Neural cell (in vitro differentiated cells): ENCODE measurements at regions not wholly inside any gene's neighbourhood (a gene's known extent, or its start where the extent isn't known, plus 50 kb on each side); places are given as distances from the start of the nearest gene placed in this dataset.

Experiments used
- EP300 ChIP-seq: fragments of 450-650 bp; conservative IDR thresholded peaks from 2 replicates; pipeline ENCODE4 v1.6.1; 2014; ENCODE audit warnings: antibody characterized with exemption, mild to moderate bottlenecking, moderate library complexity; ENCODE audit not compliant: poor library complexity, severe bottlenecking
- EZH2 ChIP-seq: fragments of 200-600, 300-800 bp; shearing (Covaris generic), sonication (generic); IDR thresholded peaks from 2 replicates; pipeline ENCODE4 v1.6.1; 2014; ENCODE audit warnings: antibody characterized with exemption, low read length, borderline replicate concordance, mild to moderate bottlenecking; ENCODE audit not compliant: insufficient read depth, poor library complexity, severe bottlenecking
- MXI1 ChIP-seq: fragments of 450-650 bp; conservative IDR thresholded peaks from 2 replicates; pipeline ENCODE4 v1.6.1; 2014; ENCODE audit warnings: antibody characterized with exemption, mild to moderate bottlenecking; ENCODE audit not compliant: poor library complexity, severe bottlenecking
- POLR2AphosphoS5 ChIP-seq: IDR thresholded peaks from 2 replicates; pipeline ENCODE4 v1.6.1; 2012
- RAD21 ChIP-seq: fragments of 450-650 bp; conservative IDR thresholded peaks from 2 replicates; pipeline ENCODE4 v1.6.1; 2014; ENCODE audit warnings: antibody characterized with exemption, mild to moderate bottlenecking, moderate library complexity
- TF ChIP-seq, protein P1 (sequence below): fragments of 450-650 bp; IDR thresholded peaks from 2 replicates; pipeline ENCODE4 v1.5.1; 2014; ENCODE audit warnings: antibody characterized with exemption, mild to moderate bottlenecking, moderate library complexity; ENCODE audit not compliant: poor library complexity, severe bottlenecking
- TF ChIP-seq, protein P2 (sequence below): IDR thresholded peaks from 2 replicates; pipeline ENCODE4 v1.6.1; 2012; ENCODE audit warnings: borderline replicate concordance

DNA sequence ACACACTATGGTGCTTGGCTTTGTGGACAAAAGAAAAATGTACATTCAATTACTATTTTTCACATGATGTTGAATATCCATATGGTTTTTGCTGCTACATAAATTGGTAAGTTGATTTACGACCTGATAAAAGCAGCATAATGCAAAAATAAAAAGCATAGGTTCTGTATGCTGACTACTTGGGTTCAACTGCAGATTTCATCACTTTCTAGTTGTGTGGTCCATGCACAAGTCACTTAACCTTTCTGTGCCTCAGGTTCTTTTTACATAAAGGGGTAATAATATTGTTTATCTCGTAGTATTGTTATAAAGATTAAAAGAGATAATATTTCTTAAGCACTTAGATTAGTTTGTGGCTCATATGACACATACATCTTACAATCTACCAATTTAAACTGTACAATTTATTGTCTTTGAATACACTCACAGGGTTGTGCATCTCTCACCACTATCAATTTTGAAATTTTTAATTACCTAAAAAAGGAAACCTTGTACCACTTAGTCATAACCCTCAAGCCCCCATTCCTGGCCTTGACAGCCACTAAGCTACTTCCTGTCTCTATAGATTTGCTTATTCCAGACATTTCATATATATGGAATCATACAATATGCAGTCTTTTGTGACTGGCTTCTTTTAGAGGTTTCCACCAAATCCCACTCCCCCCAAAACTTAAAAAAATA lies 1443.9 kb downstream of the SUCLG1 start:
- TF ChIP-seq, protein P1, sequence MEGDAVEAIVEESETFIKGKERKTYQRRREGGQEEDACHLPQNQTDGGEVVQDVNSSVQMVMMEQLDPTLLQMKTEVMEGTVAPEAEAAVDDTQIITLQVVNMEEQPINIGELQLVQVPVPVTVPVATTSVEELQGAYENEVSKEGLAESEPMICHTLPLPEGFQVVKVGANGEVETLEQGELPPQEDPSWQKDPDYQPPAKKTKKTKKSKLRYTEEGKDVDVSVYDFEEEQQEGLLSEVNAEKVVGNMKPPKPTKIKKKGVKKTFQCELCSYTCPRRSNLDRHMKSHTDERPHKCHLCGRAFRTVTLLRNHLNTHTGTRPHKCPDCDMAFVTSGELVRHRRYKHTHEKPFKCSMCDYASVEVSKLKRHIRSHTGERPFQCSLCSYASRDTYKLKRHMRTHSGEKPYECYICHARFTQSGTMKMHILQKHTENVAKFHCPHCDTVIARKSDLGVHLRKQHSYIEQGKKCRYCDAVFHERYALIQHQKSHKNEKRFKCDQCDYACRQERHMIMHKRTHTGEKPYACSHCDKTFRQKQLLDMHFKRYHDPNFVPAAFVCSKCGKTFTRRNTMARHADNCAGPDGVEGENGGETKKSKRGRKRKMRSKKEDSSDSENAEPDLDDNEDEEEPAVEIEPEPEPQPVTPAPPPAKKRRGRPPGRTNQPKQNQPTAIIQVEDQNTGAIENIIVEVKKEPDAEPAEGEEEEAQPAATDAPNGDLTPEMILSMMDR, result no peak
- no peak for TF ChIP-seq RAD21
- TF ChIP-seq POLR2AphosphoS5, result no peak
- TF ChIP-seq EP300, result no peak
- TF ChIP-seq, protein P2, sequence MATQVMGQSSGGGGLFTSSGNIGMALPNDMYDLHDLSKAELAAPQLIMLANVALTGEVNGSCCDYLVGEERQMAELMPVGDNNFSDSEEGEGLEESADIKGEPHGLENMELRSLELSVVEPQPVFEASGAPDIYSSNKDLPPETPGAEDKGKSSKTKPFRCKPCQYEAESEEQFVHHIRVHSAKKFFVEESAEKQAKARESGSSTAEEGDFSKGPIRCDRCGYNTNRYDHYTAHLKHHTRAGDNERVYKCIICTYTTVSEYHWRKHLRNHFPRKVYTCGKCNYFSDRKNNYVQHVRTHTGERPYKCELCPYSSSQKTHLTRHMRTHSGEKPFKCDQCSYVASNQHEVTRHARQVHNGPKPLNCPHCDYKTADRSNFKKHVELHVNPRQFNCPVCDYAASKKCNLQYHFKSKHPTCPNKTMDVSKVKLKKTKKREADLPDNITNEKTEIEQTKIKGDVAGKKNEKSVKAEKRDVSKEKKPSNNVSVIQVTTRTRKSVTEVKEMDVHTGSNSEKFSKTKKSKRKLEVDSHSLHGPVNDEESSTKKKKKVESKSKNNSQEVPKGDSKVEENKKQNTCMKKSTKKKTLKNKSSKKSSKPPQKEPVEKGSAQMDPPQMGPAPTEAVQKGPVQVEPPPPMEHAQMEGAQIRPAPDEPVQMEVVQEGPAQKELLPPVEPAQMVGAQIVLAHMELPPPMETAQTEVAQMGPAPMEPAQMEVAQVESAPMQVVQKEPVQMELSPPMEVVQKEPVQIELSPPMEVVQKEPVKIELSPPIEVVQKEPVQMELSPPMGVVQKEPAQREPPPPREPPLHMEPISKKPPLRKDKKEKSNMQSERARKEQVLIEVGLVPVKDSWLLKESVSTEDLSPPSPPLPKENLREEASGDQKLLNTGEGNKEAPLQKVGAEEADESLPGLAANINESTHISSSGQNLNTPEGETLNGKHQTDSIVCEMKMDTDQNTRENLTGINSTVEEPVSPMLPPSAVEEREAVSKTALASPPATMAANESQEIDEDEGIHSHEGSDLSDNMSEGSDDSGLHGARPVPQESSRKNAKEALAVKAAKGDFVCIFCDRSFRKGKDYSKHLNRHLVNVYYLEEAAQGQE, result no peak
- TF ChIP-seq EZH2, result no peak
- no peak for TF ChIP-seq MXI1
